Activated naive CD4-positive, alpha-beta T cell treated with anti-CD3 and anti-CD28 coated beads, Interleukin-2, amount 50 U/mL, for 24 hours (primary cell): ENCODE measurements at regions not wholly inside any gene's neighbourhood (a gene's known extent, or its start where the extent isn't known, plus 50 kb on each side); places are given as distances from the start of the nearest gene placed in this dataset.

Source experiments
- H3K27ac Mint-ChIP-seq: one replicate; pipeline ENCODE4 v1.8.0; 2021; ENCODE audit warnings: mild to moderate bottlenecking, mixed read lengths
- H3K27me3 Mint-ChIP-seq: one replicate; pipeline ENCODE4 v1.8.0; 2021; ENCODE audit warnings: mixed read lengths
- H3K36me3 Mint-ChIP-seq: one replicate; pipeline ENCODE4 v1.8.0; 2021; ENCODE audit warnings: mixed read lengths
- H3K4me1 Mint-ChIP-seq: one replicate; pipeline ENCODE4 v1.8.0; 2021; ENCODE audit warnings: mixed read lengths
- H3K4me3 Mint-ChIP-seq: one replicate; pipeline ENCODE4 v1.8.0; 2021; ENCODE audit warnings: mild to moderate bottlenecking, mixed read lengths
- H3K9me3 Mint-ChIP-seq: one replicate; pipeline ENCODE4 v1.8.0; 2021; ENCODE audit warnings: mixed read lengths

DNA sequence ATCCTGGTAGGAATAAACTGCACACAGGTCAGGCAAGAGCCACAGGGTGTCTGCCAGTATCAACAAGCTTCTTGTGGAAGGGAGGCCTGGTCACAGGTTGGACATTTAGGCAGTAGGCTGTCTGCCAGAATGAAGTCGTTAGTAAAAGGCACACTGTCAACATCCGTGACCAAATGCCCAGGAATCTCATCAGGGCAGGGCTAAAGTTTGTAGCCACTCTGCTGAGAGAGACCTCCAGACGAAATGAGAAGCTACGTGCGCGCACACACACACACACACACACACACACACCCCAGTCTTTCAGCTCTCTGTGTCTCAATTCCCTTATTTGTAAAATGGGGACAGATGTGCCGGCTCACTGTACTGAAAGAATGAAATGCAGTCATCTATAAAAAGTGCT lies 408.7 kb upstream of the ZFP42 start:
- Mint-ChIP-seq H3K27ac (no peak overlapping the region), H3K9me3 (no peaks in the 10 kb centered on the region), H3K36me3 (no peaks in the 10 kb centered on the region), H3K27me3 (no peaks in the 10 kb centered on the region), H3K4me1 (no peaks in the 10 kb centered on the region), H3K4me3 (no peak overlapping the region)

GRCh38 chr4:187598196-187598595 lies 397.4 kb upstream of the ZFP42 start:
- Mint-ChIP-seq H3K4me1 (no peaks in the 10 kb centered on the region), H3K9me3 (no peaks in the 10 kb centered on the region), H3K36me3 (no peaks in the 10 kb centered on the region), H3K27ac (no peak overlapping the region), H3K27me3 (no peaks in the 10 kb centered on the region), H3K4me3 (no peak overlapping the region)

DNA sequence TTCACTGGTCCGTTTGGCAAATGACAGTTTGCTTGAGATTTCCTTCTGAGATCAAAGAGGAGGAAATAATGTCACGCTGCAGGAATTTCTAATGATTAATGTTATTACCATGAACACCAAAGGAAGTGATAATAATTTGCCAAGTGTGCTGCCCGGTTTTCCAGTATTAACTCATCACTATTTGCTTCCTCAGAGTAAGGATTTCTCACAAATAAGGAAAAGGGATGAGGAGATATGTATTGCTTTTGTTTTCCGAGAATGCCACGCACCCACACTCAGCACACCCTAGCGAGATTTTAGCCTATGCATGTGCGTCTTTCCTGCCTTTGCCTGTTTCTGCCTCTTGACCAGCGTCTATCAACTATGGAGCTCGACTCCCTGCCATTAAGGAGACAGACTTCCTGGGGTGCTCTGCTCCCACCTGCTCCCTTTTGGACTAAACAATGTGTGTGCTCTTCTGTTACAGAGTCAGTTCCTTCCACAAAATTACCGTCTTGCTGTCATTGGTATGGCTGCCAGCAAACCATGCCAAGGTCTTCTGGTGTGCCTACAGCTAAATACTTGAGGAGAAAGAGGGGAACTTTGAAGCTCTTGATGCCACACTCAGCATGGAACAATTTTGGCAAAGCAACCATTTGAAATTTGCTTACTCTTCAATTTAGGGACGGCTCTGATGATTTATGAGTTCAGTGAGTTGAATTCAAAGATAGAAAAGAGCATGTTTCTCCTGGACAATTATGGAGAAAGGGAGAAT lies 393.1 kb upstream of the ZFP42 start:
- H3K4me3 Mint-ChIP-seq: no peak overlapping the region
- H3K27me3 Mint-ChIP-seq: peaks cover 3% of the 10 kb centered on the region
- H3K27ac Mint-ChIP-seq: no peak overlapping the region
- no peaks in the 10 kb centered on the region for H3K4me1 Mint-ChIP-seq
- H3K36me3 Mint-ChIP-seq: no peaks in the 10 kb centered on the region
- H3K9me3 Mint-ChIP-seq: no peaks in the 10 kb centered on the region

DNA sequence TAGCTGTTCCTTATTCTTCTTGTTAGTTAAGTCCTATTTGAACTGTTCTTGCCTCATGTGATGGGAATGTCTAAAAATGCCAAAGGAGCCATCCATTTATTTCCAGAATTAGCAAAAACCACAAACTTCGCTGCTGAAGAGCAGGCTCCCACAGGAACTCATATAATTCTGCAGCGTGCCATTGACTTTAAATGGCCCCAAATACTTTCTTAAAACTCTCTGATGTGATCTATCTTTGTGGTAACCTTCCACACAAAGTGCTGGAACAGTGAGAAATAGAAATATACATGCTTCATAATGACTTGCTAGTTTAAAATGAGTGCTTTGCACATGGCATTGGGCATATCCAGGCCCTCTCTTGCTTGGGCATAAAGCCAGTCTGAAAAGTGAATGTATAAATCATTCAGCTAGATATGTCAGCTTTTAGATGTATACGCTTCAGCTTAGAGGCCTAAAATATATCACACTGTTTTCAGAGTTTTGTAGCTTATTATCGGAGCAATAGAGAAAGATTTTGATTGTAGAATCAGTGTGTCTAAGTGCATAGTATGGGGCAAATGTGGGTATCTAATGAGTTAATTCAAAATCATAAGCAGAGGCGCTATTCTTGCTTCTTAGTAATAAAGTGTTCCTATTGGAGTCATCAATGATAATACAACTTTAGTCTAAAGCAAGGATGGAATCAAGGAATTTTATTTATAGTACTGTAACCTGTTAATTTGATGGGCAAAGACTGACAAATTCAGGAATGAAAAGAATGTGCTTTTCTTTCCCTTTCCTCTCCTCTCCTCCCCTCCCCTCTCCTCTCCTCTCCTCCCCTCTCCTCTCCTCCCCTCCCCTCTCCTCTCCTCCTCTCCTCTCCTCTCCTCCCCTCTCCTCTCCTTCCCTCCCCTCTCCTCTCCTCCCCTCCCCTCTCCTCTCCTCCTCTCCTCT lies 392.2 kb upstream of the ZFP42 start:
- no peaks in the 10 kb centered on the region for H3K4me1 Mint-ChIP-seq
- no peaks in the 10 kb centered on the region for H3K36me3 Mint-ChIP-seq
- H3K9me3 Mint-ChIP-seq: no peaks in the 10 kb centered on the region
- H3K4me3 Mint-ChIP-seq: no peak overlapping the region
- peaks cover 3% of the 10 kb centered on the region for H3K27me3 Mint-ChIP-seq
- H3K27ac Mint-ChIP-seq: no peak overlapping the region

GRCh38 chr4:187604984-187605383 lies 390.6 kb upstream of the ZFP42 start:
- no peaks in the 10 kb centered on the region for H3K4me1 Mint-ChIP-seq
- H3K4me3 Mint-ChIP-seq: no peak overlapping the region
- no peaks in the 10 kb centered on the region for H3K36me3 Mint-ChIP-seq
- H3K27me3 Mint-ChIP-seq: peaks cover 3% of the 10 kb centered on the region
- H3K9me3 Mint-ChIP-seq: no peaks in the 10 kb centered on the region
- no peak overlapping the region for H3K27ac Mint-ChIP-seq

DNA sequence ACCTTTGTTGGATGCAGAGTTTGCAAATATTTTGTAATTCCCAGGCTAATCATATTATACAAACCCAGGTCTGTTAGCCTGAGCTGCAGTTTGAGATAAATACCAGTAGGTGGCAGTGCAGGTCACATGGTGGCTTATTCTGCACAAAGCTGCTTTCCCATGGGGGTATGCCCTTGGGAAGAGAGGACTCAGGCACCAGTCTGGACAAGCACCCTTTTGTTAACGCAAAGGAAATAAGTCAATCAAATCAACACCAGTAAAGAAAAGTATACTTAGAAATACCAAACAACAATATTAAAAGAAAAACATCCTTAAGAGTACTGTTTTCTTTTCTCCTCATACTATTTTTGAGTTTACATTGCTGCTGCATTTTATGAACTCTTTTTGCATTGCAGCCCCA lies 389.0 kb upstream of the ZFP42 start:
- H3K9me3 Mint-ChIP-seq: no peaks in the 10 kb centered on the region

GRCh38 chr4:187608001-187608421 lies 387.6 kb upstream of the ZFP42 start:
- H3K27me3 Mint-ChIP-seq: peaks cover 3% of the 10 kb centered on the region
- H3K4me3 Mint-ChIP-seq: no peak overlapping the region
- no peaks in the 10 kb centered on the region for H3K9me3 Mint-ChIP-seq
- H3K27ac Mint-ChIP-seq: no peak overlapping the region
- H3K4me1 Mint-ChIP-seq: no peaks in the 10 kb centered on the region
- H3K36me3 Mint-ChIP-seq: no peaks in the 10 kb centered on the region

More for the DNA sequence above, 389.0 kb upstream of the ZFP42 start:
- peaks cover 3% of the 10 kb centered on the region for H3K27me3 Mint-ChIP-seq
- H3K4me1 Mint-ChIP-seq: no peaks in the 10 kb centered on the region
- no peaks in the 10 kb centered on the region for H3K36me3 Mint-ChIP-seq
- H3K27ac Mint-ChIP-seq: no peak overlapping the region
- no peak overlapping the region for H3K4me3 Mint-ChIP-seq

DNA sequence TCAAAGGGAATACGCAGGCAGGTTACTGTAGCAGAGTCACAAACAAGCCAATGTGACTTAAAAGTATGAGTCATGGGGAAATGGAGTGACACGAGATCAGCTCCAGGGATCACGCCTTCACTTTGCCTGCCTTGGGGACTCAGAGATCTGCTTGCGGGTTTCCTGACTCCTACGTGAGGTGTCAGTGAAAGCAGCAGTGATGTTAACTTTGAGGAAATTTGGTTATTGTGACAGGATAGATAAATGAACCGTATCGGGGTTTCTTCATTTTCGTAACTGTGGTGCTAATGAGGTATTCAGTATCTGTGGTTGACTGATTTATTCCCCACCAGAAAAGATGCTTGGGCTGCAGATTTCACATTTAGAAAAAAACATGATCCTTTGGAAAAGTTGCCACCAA lies 383.3 kb upstream of the ZFP42 start:
- H3K36me3 Mint-ChIP-seq: no peaks in the 10 kb centered on the region
- H3K27ac Mint-ChIP-seq: no peak overlapping the region
- no peaks in the 10 kb centered on the region for H3K9me3 Mint-ChIP-seq
- H3K27me3 Mint-ChIP-seq: no peaks in the 10 kb centered on the region
- no peak overlapping the region for H3K4me3 Mint-ChIP-seq
- no peaks in the 10 kb centered on the region for H3K4me1 Mint-ChIP-seq

DNA sequence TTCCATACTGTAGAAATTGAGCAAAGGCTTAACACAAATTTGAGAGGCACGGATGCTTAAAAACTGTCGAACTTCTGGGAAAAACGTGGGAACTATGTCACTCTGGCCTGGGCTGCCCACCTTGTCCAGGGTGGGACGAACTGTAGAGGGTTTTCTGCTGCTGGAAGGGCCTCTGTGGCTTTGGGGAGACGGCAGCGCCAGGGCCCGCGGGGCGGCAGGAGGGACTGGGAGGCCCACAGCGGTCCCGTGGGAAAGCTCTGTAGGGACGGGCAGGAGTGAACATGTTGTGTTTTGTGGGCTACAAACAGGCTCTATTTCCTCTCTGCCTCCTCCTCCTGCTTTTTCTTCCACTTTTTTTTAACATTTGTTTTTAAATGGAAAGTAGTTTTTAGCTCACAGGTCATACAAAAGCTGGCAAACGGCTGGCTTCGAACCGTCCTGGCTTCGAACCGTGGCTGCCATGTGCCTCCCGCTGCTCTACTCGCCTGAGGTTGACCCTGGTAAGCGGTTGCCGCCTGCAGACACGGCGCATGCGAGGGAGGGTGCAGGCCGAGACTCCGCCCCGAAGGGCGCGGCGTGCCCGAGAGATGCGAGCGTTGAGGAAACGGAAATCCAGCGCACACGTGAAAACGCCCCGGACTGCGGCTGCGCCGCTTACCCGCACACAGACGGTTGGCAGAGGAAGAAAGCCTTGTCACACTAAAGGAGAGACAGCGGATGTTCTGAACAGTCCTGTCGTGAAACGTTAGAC lies 382.3 kb upstream of the ZFP42 start:
- no peaks in the 10 kb centered on the region for H3K4me1 Mint-ChIP-seq
- no peaks in the 10 kb centered on the region for H3K36me3 Mint-ChIP-seq
- H3K4me3 Mint-ChIP-seq: no peak overlapping the region
- H3K9me3 Mint-ChIP-seq: no peaks in the 10 kb centered on the region
- no peaks in the 10 kb centered on the region for H3K27me3 Mint-ChIP-seq
- H3K27ac Mint-ChIP-seq: no peak overlapping the region

DNA sequence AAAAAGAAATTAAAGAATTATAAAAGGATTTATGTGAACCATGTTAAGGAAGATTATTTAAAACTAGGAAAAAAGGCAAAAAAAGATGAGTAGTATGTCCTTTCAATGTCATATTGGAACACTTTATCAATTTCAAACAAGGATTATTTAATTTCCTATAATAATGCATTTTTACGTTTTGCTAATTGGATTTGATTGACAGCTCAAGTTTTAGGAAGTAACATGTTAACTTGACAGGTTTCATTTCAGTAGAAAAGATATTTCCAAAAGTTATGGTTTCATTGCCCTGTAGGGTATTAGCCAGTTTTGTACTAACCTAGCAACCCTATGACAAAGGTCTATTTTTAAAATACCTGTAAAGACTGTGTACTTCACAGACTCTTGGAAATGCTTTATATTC lies 379.6 kb upstream of the ZFP42 start:
- no peaks in the 10 kb centered on the region for H3K27me3 Mint-ChIP-seq
- no peak overlapping the region for H3K4me3 Mint-ChIP-seq
- no peaks in the 10 kb centered on the region for H3K36me3 Mint-ChIP-seq
- no peaks in the 10 kb centered on the region for H3K4me1 Mint-ChIP-seq
- no peaks in the 10 kb centered on the region for H3K9me3 Mint-ChIP-seq
- H3K27ac Mint-ChIP-seq: no peak overlapping the region

- Mint-ChIP-seq H3K27ac (no peak overlapping the region), H3K4me1 (no peaks in the 10 kb centered on the region), H3K9me3 (no peaks in the 10 kb centered on the region), H3K4me3 (no peak overlapping the region), H3K27me3 (no peaks in the 10 kb centered on the region), H3K36me3 (no peaks in the 10 kb centered on the region)
These were observed 378.5 kb upstream of the ZFP42 start for GRCh38 chr4:187617113-187617512.

- Mint-ChIP-seq H3K4me1 (no peaks in the 10 kb centered on the region), H3K4me3 (no peak overlapping the region), H3K9me3 (peaks cover 3% of the 10 kb centered on the region), H3K27ac (no peak overlapping the region), H3K27me3 (no peaks in the 10 kb centered on the region), H3K36me3 (no peaks in the 10 kb centered on the region)
These were observed 376.8 kb upstream of the ZFP42 start for GRCh38 chr4:187618701-187619281.

GRCh38 chr4:187619319-187619718 lies 376.3 kb upstream of the ZFP42 start:
- no peaks in the 10 kb centered on the region for H3K27me3 Mint-ChIP-seq
- H3K36me3 Mint-ChIP-seq: no peaks in the 10 kb centered on the region
- no peak overlapping the region for H3K27ac Mint-ChIP-seq
- H3K4me1 Mint-ChIP-seq: no peaks in the 10 kb centered on the region
- H3K9me3 Mint-ChIP-seq: peaks cover 6% of the 10 kb centered on the region
- no peak overlapping the region for H3K4me3 Mint-ChIP-seq

- Mint-ChIP-seq H3K27ac (no peak overlapping the region), H3K36me3 (no peaks in the 10 kb centered on the region), H3K4me1 (no peaks in the 10 kb centered on the region), H3K9me3 (peaks cover 10% of the 10 kb centered on the region), H3K4me3 (no peak overlapping the region), H3K27me3 (no peaks in the 10 kb centered on the region)
These were observed 363.1 kb upstream of the ZFP42 start for GRCh38 chr4:187632260-187632995.

DNA sequence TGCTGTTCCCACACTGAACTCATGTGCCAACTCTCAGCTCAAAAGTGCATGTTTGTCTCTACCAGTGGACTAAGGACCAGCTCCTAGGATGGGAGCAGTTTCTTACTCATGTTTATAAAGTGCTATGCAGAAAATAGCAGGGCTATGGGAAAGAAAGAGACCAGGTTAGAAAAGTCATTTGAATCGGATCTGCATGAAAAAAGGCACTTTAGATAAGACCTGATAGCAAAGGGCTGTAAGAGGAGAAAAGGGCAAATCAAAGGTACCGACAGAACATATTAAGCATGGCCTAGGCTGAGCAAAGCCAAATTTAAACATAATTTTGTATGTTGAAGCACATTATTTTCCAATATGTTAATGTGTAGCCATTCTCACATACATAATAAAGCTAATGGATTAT lies 362.3 kb upstream of the ZFP42 start:
- H3K9me3 Mint-ChIP-seq: peaks cover 10% of the 10 kb centered on the region
- H3K27me3 Mint-ChIP-seq: no peaks in the 10 kb centered on the region
- no peaks in the 10 kb centered on the region for H3K4me1 Mint-ChIP-seq
- no peak overlapping the region for H3K27ac Mint-ChIP-seq
- no peak overlapping the region for H3K4me3 Mint-ChIP-seq
- H3K36me3 Mint-ChIP-seq: no peaks in the 10 kb centered on the region
